NCI-H2227 (cell line): ENCODE measurements at regions not wholly inside any gene's neighbourhood (a gene's known extent, or its start where the extent isn't known, plus 50 kb on each side); places are given as distances from the start of the nearest gene placed in this dataset.
"Not testable (repeated sequence)": the region's sequence is repeated elsewhere in the genome, so short reads cannot be mapped to it uniquely, and the experiment has no call there.

Source experiments
- DNase-seq: peaks from one replicate; lab custom pipeline; 2025; ENCODE audit not compliant: unreplicated experiment; lab: John Stamatoyannopoulos, UW

- DNase-seq, result no peak
These were observed 80.5 kb upstream of the PPARGC1A start for GRCh38 chr4:23970201-23970850.

DNA sequence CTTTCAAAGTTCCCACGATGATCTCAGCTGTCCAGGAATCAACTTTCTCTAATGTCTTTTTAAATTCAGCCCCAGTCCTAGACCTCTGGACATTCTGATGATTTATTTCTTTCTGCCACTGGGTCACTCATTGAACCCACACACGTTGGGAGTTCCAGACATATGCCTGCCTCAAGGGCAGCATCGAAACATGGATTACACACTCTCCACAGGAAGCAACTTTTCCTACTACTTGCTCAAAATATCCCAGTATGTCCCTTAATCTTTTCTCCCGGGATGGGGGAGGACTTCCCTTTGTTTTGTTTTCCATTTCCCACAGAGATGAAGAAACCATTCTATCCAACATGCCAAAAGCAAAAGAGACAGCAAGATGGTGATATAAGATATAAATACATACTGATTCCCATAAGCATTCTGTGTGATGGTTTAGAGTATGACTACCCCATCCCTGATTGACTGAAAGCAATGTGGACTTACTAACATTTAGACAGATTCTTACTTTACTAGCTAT is 79.8 kb upstream of the PPARGC1A start:
- no peak for DNase-seq

- no peak for DNase-seq
These were observed 77.4 kb upstream of the PPARGC1A start for GRCh38 chr4:23967281-23967680.

- DNase-seq, result no peak
These were observed 76.9 kb upstream of the PPARGC1A start for GRCh38 chr4:23966725-23967124.

DNA sequence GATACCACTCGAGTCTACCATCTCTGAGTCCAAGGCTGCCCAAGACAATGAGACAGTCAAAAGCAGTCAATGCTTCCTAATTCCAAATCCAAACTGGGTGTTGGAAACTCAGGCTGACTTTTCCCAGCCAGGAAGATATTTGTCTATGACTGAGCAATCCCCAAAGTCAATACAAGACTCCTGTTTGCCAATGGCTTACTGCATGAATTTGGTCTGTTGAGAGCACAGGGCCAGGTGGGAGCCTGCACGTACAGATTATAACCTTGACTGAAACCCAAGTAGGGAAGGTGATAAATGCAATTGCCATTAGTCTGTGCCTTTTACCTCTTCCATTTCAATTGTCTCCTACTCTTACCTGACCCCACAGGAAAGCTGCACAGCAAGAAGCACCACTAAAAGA is 72.6 kb upstream of the PPARGC1A start:
- DNase-seq, result no peak

DNA sequence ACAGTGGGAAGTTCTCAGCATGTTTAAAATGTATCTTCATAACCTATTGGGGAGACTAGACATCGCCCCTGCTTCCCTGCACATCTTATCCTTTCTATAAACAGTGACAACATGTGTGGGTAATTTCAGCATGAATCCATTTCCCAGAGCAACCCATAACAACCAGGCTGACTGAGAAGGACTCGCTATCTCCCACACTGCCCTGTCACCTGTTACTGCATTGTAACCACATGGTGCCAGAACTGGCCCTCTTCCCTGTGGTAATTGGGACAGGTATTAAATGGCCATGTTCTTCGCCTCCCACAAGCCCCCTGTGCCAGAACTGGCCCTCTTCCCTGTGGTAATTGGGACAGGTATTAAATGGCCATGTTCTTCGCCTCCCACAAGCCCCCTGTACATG is 71.5 kb upstream of the PPARGC1A start:
- DNase-seq, result not testable (repeated sequence)

DNA sequence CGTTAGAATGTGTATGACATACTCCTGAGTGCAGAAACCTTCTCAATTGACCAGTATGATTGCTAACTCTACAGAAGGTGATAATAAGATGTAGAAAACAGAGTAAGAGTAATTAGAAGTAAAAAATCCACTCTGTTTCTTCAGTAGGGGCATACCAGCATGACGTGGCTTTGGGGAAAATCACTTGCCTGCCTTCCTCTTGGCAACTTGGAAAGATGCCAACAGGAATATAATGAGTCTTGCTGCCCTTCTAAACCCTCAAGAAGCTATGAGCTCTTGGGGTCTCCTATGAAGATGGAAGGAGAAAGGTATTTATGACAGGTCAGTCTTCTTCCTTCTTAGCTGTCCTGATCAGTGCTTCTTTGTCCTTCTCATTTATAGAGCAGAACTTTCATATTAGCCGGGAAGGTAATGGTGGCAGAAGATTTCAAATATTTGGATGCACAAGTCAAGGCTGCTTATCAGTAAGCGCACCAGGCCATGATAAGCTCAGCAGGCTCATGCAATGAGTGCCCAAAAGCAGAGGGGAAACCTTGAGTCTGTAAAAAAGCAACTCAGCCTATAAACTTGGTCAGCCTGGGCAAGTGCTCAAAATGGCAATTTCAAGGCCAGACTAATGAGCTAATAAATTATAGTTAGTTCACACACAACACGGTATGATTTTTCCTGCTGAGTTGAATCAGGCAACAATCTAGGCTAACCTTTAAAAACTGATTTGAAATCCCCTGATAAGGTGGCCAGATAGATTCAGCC is 69.7 kb upstream of the PPARGC1A start:
- no peak for DNase-seq

DNA sequence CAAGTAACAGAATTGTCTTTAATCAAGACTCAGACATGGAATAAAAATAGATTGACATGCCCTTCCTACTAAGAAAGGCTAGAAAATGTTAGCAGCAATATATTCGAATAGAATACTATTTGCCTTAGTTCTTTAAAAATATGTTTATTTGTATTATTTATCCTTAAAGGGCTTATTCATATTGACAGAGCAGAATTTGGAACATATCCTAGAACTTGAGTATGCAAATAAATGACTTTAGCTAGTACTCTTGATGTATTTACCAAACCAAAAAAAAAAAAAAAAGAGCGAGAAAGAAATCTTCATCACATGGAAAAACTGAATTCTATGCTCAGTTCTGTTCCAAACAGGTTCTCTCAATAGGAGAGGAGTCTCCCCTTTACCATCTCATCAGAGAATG is 68.9 kb upstream of the PPARGC1A start:
- DNase-seq, result no peak

- no peak for DNase-seq
These were observed 67.6 kb upstream of the PPARGC1A start for GRCh38 chr4:23957465-23957864.

DNA sequence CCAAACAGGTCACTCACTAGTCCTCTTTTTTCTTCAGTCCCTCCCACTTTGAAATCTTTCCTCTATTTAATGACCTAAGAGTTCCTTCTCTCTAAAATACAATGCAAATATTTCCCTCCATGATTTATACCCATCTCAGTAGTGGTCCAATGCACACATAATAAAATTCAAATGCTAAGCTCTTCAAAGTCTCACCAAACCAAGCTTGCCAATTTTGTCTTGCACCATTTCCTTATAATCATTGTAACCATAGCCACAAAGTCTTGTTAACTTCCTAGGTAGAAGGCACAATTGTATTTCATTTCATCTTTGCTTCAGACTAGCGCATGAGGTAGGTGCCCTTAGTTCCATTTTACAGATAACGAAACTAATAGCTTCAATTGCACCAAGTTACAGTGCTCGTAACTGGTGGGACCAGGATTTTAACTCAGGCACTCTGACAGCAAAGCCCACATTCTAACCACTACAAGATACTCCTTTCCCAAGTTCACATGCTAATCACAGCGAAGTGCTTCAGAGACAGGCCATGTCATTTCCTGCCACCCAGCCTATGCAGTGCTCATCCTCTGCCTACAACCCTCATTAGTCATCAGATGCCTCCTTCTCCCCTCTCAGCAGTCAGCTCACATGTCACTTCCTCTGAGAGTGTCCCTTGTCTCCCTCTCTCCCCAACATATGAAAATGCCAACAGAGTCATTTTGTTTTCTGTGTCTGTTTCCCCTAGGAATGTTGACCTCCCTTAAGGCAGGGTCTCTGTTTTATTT is 66.9 kb upstream of the PPARGC1A start:
- DNase-seq, result no peak

DNA sequence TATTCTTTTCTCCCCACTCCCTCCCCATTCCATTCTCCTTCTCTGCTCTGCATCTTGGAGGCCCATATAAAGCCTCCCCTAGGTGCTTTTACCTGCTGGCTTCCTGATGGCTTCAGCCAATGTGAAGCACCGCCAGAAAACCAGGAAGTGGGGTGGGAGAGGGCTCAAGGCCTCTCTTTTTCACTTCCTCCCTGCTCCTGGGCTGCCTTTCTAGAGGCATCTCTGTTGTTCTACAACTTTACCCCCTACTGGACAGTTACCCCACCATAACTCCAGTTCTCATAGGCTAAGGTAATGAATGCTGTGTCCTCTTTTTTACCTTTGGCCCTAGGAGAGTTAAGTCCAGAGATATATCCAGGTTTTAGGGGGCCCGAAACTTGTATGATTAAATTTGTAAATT is 62.4 kb upstream of the PPARGC1A start:
- DNase-seq, result no peak

DNA sequence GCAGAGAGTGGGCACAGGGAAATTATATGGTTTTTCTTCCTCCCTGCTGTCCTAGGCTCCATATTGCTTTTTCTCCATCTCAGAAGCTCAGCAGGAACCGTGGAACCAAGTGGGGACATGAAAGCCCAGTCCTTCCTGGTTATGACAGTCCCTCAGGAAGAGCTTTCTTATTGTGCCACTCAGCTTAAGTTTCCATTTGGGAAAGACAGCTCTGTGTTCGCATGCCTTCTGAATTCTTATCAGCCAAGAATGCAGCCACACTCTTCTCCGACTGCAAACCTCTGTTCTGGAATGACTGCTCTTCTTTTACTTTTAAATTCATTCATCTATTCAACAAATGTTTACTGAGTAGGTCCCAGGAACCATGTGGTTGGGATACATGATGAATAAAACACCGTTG is 58.0 kb upstream of the PPARGC1A start:
- DNase-seq, result no peak

GRCh38 chr4:23946299-23946698 is 56.5 kb upstream of the PPARGC1A start:
- no peak for DNase-seq

DNA sequence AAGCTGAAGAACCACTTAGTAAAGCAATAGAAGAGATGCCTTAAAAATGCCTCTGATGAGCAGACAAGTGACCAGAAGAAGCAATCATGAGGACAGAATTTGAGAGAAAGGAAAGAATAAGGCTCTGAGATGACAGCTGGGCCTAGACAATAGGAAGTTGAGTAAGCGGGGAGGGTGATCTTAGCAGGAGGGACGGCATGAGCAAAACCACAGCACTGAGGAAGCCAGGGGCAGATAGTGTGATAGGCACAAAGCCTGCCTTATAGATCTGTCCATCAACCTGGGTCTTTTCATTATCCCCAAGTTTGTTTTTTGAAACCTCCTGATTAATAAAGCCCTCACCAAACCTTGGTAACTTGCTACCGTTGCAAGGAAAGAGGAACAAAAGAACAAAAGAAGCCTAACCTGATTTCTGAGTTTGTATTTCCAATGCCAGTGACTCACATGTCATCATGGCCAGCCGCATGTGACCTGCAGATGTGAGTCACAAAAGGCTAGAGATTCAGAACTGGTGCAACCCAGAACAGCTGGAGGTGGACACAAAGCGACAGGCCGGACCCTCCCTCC is 55.7 kb upstream of the PPARGC1A start:
- DNase-seq, result no peak

GRCh38 chr4:23944556-23944955 is 54.7 kb upstream of the PPARGC1A start:
- not testable (repeated sequence) for DNase-seq

- no peak for DNase-seq
These were observed 53.6 kb upstream of the PPARGC1A start for GRCh38 chr4:23943478-23943877.

- DNase-seq, result no peak
These were observed 52.6 kb upstream of the PPARGC1A start for GRCh38 chr4:23942471-23942870.
